VCaP (cell line): ENCODE measurements at regions not wholly inside any gene's neighbourhood (a gene's known extent, or its start where the extent isn't known, plus 50 kb on each side); places are given as distances from the start of the nearest gene placed in this dataset.

Source experiments
- H3K27ac ChIP-seq: fragments of 450-650 bp; 2 replicates; pipeline ENCODE4 v1.5.1; 2017
- TF ChIP-seq, protein P1 (sequence below): fragments of 450-650 bp; conservative IDR thresholded peaks from 2 replicates; pipeline ENCODE4 v1.5.1; 2017; ENCODE audit warnings: mild to moderate bottlenecking, moderate library complexity

GRCh38 chr7:136173874-136174273 is 196.7 kb upstream of the MTPN start:
- TF ChIP-seq, protein P1, sequence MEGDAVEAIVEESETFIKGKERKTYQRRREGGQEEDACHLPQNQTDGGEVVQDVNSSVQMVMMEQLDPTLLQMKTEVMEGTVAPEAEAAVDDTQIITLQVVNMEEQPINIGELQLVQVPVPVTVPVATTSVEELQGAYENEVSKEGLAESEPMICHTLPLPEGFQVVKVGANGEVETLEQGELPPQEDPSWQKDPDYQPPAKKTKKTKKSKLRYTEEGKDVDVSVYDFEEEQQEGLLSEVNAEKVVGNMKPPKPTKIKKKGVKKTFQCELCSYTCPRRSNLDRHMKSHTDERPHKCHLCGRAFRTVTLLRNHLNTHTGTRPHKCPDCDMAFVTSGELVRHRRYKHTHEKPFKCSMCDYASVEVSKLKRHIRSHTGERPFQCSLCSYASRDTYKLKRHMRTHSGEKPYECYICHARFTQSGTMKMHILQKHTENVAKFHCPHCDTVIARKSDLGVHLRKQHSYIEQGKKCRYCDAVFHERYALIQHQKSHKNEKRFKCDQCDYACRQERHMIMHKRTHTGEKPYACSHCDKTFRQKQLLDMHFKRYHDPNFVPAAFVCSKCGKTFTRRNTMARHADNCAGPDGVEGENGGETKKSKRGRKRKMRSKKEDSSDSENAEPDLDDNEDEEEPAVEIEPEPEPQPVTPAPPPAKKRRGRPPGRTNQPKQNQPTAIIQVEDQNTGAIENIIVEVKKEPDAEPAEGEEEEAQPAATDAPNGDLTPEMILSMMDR = no peak
- no peak overlapping the region for H3K27ac ChIP-seq

- TF ChIP-seq, protein P1 = no peak
- H3K27ac ChIP-seq = no peak overlapping the region
These were observed 194.1 kb upstream of the MTPN start for GRCh38 chr7:136171233-136171632.

DNA sequence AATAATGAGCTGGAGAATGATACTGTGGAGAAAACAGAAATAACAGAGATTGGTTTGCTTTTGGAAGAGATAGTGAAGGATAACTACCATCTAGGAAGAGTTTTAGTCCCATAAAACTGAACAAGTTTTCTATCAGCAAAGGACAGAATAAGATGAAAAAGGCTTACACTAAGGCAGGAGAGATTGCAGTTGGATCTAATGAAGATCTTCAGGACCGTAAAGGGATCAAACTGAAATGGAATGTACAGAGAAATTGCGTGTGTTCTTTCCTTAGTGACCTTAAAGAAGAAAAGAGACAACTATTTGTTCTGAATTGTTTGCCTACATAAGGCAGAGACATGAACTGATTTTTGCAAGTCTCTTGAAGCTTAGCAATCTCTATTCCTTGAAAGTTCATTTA is 191.7 kb upstream of the MTPN start:
- H3K27ac ChIP-seq = no peak overlapping the region; the same call in 1 of the 2 replicates

GRCh38 chr7:136167991-136168390 is 190.8 kb upstream of the MTPN start:
- no peak overlapping the region for H3K27ac ChIP-seq
- TF ChIP-seq, protein P1 = no peak

More for the DNA sequence above, 191.7 kb upstream of the MTPN start:
- TF ChIP-seq, protein P1 = no peak

DNA sequence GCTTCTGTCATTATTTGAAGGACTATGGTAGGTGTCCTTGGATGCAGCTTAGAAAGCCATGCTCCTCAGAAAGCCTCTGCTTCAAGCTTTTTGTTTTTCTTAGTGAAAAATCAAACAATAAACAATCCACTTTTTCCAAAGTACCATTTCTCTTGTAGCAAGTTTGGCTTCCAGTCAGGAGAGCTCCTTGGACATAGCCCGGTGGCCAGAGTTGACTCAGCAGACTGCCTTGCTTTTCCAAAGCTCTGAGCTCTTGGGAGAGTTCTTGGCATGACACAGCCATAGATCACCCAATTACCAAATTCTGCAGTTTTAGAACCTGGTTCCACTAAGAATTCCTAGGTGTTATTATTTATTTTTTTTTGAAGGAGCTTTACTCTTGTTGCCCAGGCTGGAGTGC is 189.4 kb upstream of the MTPN start:
- TF ChIP-seq, protein P1 = no peak

DNA sequence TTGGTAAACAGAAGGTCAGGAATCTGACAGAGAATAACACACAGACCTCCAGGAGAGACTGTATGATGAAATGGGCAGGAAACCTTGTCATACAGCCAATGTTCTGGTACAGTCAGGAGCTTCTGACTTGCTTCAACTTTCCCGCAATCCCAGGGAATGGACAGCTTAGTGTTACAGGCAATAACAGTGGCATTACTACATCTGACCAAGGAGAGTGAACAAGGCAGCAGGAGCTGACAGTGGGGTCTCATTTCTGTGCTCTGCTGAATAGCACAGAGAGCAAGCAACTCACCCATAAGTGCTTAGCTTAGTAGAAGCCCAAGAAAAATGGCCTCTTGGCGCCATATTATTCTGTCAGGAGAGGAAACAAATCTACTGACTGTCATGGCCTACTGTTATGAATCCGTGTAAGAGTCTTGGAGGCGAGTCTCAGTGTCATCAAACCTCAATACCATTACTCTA is 186.2 kb upstream of the MTPN start:
- TF ChIP-seq, protein P1 = no peak
- H3K27ac ChIP-seq = no peak overlapping the region

More for the DNA sequence above, 189.4 kb upstream of the MTPN start:
- H3K27ac ChIP-seq = no peak overlapping the region

DNA sequence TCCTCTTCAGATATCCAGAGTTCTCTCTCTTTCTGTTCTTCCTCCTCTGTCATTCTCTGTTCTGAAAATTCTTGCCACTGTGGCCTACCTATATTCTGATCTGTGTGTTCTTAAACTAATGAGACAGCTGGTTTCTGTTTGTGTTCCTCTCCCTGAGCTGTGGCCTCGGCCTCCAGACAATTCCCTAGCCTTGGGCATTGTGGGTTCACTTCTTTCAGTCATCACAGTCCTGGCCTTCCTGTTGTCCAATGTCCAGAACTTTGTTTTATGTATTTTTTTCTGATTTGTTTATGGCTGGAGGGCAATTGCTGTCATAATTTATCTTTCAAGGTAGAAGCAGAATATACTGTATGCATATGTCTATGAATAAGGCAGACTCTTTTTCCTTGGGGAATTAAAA is 173.2 kb upstream of the MTPN start:
- TF ChIP-seq, protein P1 = no peak
- H3K27ac ChIP-seq = no peak overlapping the region

DNA sequence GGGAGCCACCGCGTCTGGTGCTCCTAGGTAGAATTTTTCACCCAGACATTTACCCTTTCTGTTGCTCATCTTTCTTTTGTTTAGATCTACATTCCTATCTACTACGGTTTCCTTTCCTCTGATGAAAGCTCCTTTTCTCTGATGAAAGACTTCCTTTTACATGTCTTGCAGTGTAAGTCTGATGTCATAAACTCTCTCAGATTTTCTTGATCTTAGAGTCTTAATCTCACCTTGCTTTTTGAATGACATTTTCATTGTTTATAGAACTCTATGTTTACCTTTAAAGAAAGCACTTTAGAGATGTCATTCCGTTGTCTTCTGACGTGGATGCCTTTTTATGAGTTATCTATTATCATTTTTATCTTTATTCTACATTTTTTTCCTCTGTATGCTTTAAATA is 171.8 kb upstream of the MTPN start:
- no peak overlapping the region for H3K27ac ChIP-seq

More for the DNA sequence above, 171.8 kb upstream of the MTPN start:
- TF ChIP-seq, protein P1 = no peak
